MM.1S (cell line): ENCODE measurements at regions not wholly inside any gene's neighbourhood (a gene's known extent, or its start where the extent isn't known, plus 50 kb on each side); places are given as distances from the start of the nearest gene placed in this dataset.

Experiments
- DNase-seq: peaks from one replicate; pipeline ENCODE4 v3.0.0-alpha.2; 2015
- H2AFZ ChIP-seq: fragments of 300-600 bp; sonication (generic); 2 replicates; pipeline ENCODE4 v1.6.0; 2016; ENCODE audit warnings: antibody characterized with exemption, low read length
- H3F3A ChIP-seq: fragments of 300-600 bp; sonication (generic); 2 replicates; pipeline ENCODE4 v1.6.1; 2016; ENCODE audit warnings: mild to moderate bottlenecking, antibody characterized with exemption, low read length, moderate library complexity, mixed read lengths; ENCODE audit not compliant: insufficient read depth
- H3K27ac ChIP-seq: fragments of 300-600 bp; sonication (generic); 2 replicates; pipeline ENCODE4 v1.5.1; 2016; ENCODE audit warnings: mild to moderate bottlenecking, low read length
- H3K27me3 ChIP-seq: fragments of 300-600 bp; sonication (generic); replicated peaks from 2 replicates; pipeline ENCODE4 v1.6.0; 2016; ENCODE audit warnings: low read length; ENCODE audit not compliant: insufficient read depth
- H3K36me3 ChIP-seq: fragments of 300-600 bp; sonication (generic); replicated peaks from 2 replicates; pipeline ENCODE4 v1.6.1; 2016; ENCODE audit warnings: mild to moderate bottlenecking, low read length, mixed read lengths; ENCODE audit not compliant: insufficient read depth
- H3K4me1 ChIP-seq: fragments of 300-600 bp; sonication (generic); 2 replicates; pipeline ENCODE4 v1.6.1; 2016; ENCODE audit warnings: low read length, mixed read lengths
- H3K4me2 ChIP-seq: fragments of 300-600 bp; sonication (generic); 2 replicates; pipeline ENCODE4 v1.6.0; 2016; ENCODE audit warnings: low read depth, low read length
- H3K4me3 ChIP-seq: fragments of 300-600 bp; sonication (generic); 2 replicates; pipeline ENCODE4 v1.5.1; 2016; ENCODE audit warnings: low read length, mixed read lengths
- H3K79me2 ChIP-seq: fragments of 300-600 bp; sonication (generic); 2 replicates; pipeline ENCODE4 v1.6.1; 2016; ENCODE audit warnings: mixed run types, low read length, mixed read lengths
- H3K9ac ChIP-seq: fragments of 300-600 bp; sonication (generic); 2 replicates; pipeline ENCODE4 v1.6.1; 2016; ENCODE audit warnings: low read length, mixed read lengths
- H3K9me2 ChIP-seq: fragments of 300-600 bp; sonication (generic); replicated peaks from 2 replicates; pipeline ENCODE4 v1.6.1; 2016; ENCODE audit warnings: mild to moderate bottlenecking, low read length, mixed read lengths; ENCODE audit not compliant: insufficient read depth
- H3K9me3 ChIP-seq: fragments of 300-600 bp; sonication (generic); replicated peaks from 2 replicates; pipeline ENCODE4 v1.6.1; 2016; ENCODE audit warnings: mild to moderate bottlenecking, low read length, mixed read lengths; ENCODE audit not compliant: insufficient read depth
- H4K20me1 ChIP-seq: fragments of 300-600 bp; sonication (generic); 2 replicates; pipeline ENCODE4 v1.6.1; 2016; ENCODE audit warnings: mild to moderate bottlenecking, low read length, moderate library complexity, mixed read lengths; ENCODE audit not compliant: insufficient read depth
- CTCF ChIP-seq: fragments of 300-600 bp; sonication (generic); IDR thresholded peaks from 2 replicates; pipeline ENCODE4 v1.5.1; 2016; ENCODE audit warnings: antibody characterized with exemption, low read length, mixed read lengths
- EZH2 ChIP-seq: fragments of 300-600 bp; sonication (generic); optimal IDR thresholded peaks from 2 replicates; pipeline ENCODE3; 2017; ENCODE audit warnings: low read depth, mild to moderate bottlenecking, antibody characterized with exemption, low read length, mixed read lengths
- EZH2phosphoT487 ChIP-seq: fragments of 300-600 bp; sonication (generic); IDR thresholded peaks from 2 replicates; pipeline ENCODE4 v1.6.1; 2018; ENCODE audit warnings: antibody characterized with exemption, low read length

- no peak overlapping the region for H3K4me3 ChIP-seq
- no peak overlapping the region for H2AFZ ChIP-seq
- H3K4me1 ChIP-seq = no peaks in the 10 kb centered on the region
- no peaks in the 10 kb centered on the region for H3F3A ChIP-seq
- H3K79me2 ChIP-seq = no peaks in the 10 kb centered on the region
- no peak overlapping the region for H3K9ac ChIP-seq
- no peaks in the 10 kb centered on the region for H3K9me2 ChIP-seq
- no peak for DNase-seq
- no peak overlapping the region for H3K4me2 ChIP-seq
- H3K9me3 ChIP-seq = no peaks in the 10 kb centered on the region
- H3K27me3 ChIP-seq = no peaks in the 10 kb centered on the region
- TF ChIP-seq CTCF (no peak), EZH2 (no peak), EZH2phosphoT487 (no peak)
- no peaks in the 10 kb centered on the region for H3K36me3 ChIP-seq
- no peak overlapping the region for H3K27ac ChIP-seq
- no peaks in the 10 kb centered on the region for H4K20me1 ChIP-seq
These were observed 208.6 kb upstream of the CDKN3 start for GRCh38 chr14:54188064-54188666.

GRCh38 chr14:54189333-54189732 lies 207.5 kb upstream of the CDKN3 start:
- Histone ChIP-seq H2AFZ (no peak overlapping the region), H3K4me2 (peak overlapping the region; percentile 32; the same call in 1 of the 2 replicates), H3K27ac (no peak overlapping the region)

GRCh38 chr14:54189748-54190354 lies 207.0 kb upstream of the CDKN3 start:
- H3K4me1 ChIP-seq = no peaks in the 10 kb centered on the region
- no peaks in the 10 kb centered on the region for H3K27me3 ChIP-seq
- no peak overlapping the region for H3K4me2 ChIP-seq
- no peaks in the 10 kb centered on the region for H3K79me2 ChIP-seq
- H3F3A ChIP-seq = no peaks in the 10 kb centered on the region
- H3K9me2 ChIP-seq = no peaks in the 10 kb centered on the region
- H3K36me3 ChIP-seq = no peaks in the 10 kb centered on the region
- H3K4me3 ChIP-seq = no peak overlapping the region
- no peak overlapping the region for H3K27ac ChIP-seq
- H2AFZ ChIP-seq = no peak overlapping the region
- DNase-seq = no peak
- H3K9ac ChIP-seq = no peak overlapping the region
- H3K9me3 ChIP-seq = no peaks in the 10 kb centered on the region
- no peaks in the 10 kb centered on the region for H4K20me1 ChIP-seq
- TF ChIP-seq EZH2 = no peak
- TF ChIP-seq EZH2phosphoT487 = no peak
- TF ChIP-seq CTCF = no peak

More at GRCh38 chr14:54189333-54189732, 207.5 kb upstream of the CDKN3 start:
- Histone ChIP-seq H3K36me3 (no peaks in the 10 kb centered on the region), H3K9me3 (no peaks in the 10 kb centered on the region), H3K4me1 (no peaks in the 10 kb centered on the region), H3K9ac (no peak overlapping the region), H3K4me3 (no peak overlapping the region; the same call in 1 of the 2 replicates), H3K27me3 (no peaks in the 10 kb centered on the region), H3K9me2 (no peaks in the 10 kb centered on the region), H3F3A (no peaks in the 10 kb centered on the region), H3K79me2 (no peaks in the 10 kb centered on the region), H4K20me1 (no peaks in the 10 kb centered on the region)
- DNase-seq = no peak
- TF ChIP-seq CTCF (no peak), EZH2phosphoT487 (no peak), EZH2 (no peak)
